SK-N-MC (cell line): ENCODE measurements at regions not wholly inside any gene's neighbourhood (a gene's known extent, or its start where the extent isn't known, plus 50 kb on each side); places are given as distances from the start of the nearest gene placed in this dataset.

ENCODE experiments used
- EZH2 ChIP-seq: fragments of 200-600 bp; sonication (generic); IDR thresholded peaks from one replicate; pipeline ENCODE4 v1.6.1; 2017; ENCODE audit warnings: antibody characterized with exemption
- FOXP2 ChIP-seq: optimal IDR thresholded peaks from 2 replicates; pipeline ENCODE3; 2011; ENCODE audit warnings: mild to moderate bottlenecking, moderate library complexity; ENCODE audit not compliant: insufficient read depth; ENCODE audit errors: extremely low read length, control extremely low read depth
- POLR2AphosphoS5 ChIP-seq: IDR thresholded peaks from 2 replicates; pipeline ENCODE4 v1.6.1; 2012; ENCODE audit warnings: mild to moderate bottlenecking, low read depth, low read length, borderline replicate concordance

DNA sequence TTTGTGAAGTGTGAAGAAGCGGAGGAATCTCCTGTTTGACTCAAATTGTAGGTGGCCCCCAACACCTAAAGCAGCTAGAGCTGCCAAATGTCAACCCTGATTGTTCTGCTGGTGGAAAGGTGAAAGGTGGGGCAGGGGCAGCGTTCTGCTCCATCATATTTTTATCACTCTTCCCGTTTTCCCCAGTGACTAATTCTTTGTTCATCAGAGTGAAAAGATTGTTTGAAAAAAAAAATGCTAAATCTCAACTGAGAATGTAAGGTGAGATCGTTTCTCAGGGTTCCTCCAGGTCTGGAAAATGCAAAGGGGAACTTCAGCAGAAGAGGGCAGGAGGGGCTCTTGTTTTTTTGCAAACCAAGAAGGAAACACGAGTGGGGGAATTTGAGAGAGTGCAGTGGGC, 137.7 kb downstream of the MN1 start:
- no peak for TF ChIP-seq POLR2AphosphoS5
- TF ChIP-seq FOXP2: no peak
- no peak for TF ChIP-seq EZH2
